ENCODE measurements at regions not wholly inside any gene's neighbourhood (a gene's known extent, or its start where the extent isn't known, plus 50 kb on each side); places are given as distances from the start of the nearest gene placed in this dataset.

GRCh38 chr6:131510591-131510990 is 62.4 kb upstream of the ARG1 start:
- no peak for DNase-seq

GRCh38 chr6:131519670-131520436 is 53.2 kb upstream of the ARG1 start:
- peak; percentile 67 for DNase-seq

Measured in activated CD8-positive, alpha-beta memory T cell treated with anti-CD3 and anti-CD28 coated beads for 24 hours (primary cell).